WTC11 (cell line): ENCODE measurements at regions not wholly inside any gene's neighbourhood (a gene's known extent, or its start where the extent isn't known, plus 50 kb on each side); places are given as distances from the start of the nearest gene placed in this dataset.

Source experiments
- CBFB ChIP-seq: sonication (generic); formaldehyde crosslinking; IDR thresholded peaks from 2 replicates; pipeline ENCODE4 v1.8.1; 2022; ENCODE audit warnings: mild to moderate bottlenecking, low read depth, missing genetic modification reagents
- ELF4 ChIP-seq: sonication (generic); formaldehyde crosslinking; IDR thresholded peaks from 2 replicates; pipeline ENCODE4 v1.8.1; 2022; ENCODE audit warnings: low read depth, mild to moderate bottlenecking, moderate library complexity, missing genetic modification reagents
- EMX1 ChIP-seq: fragments of 250-450 bp; sonication (Bioruptor Pico); IDR thresholded peaks from 2 replicates; pipeline ENCODE4 v1.8.0; 2021; ENCODE audit warnings: mild to moderate bottlenecking
- FOXJ3 ChIP-seq: sonication (generic); formaldehyde crosslinking; IDR thresholded peaks from 2 replicates; pipeline ENCODE4 v1.9.0; 2021; ENCODE audit warnings: missing genetic modification reagents, mild to moderate bottlenecking, borderline replicate concordance
- JUN ChIP-seq: sonication (generic); formaldehyde crosslinking; IDR thresholded peaks from 2 replicates; pipeline ENCODE4 v1.8.0; 2023; ENCODE audit warnings: mild to moderate bottlenecking, missing genetic modification reagents
- RELA ChIP-seq: sonication (generic); formaldehyde crosslinking; IDR thresholded peaks from 2 replicates; pipeline ENCODE4 v1.8.1; 2022; ENCODE audit warnings: missing genetic modification reagents, mild to moderate bottlenecking, borderline replicate concordance
- ZNF232 ChIP-seq: sonication (generic); formaldehyde crosslinking; IDR thresholded peaks from 2 replicates; pipeline ENCODE4 v1.8.0; 2022; ENCODE audit warnings: mild to moderate bottlenecking, missing genetic modification reagents
- TF ChIP-seq, protein P1 (sequence below): fragments of 250-450 bp; sonication (Bioruptor Pico); IDR thresholded peaks from 2 replicates; pipeline ENCODE4 v1.9.0; 2021; ENCODE audit warnings: moderate library complexity, mild to moderate bottlenecking, inconsistent platforms, borderline replicate concordance
- TF ChIP-seq, protein P2 (sequence below): sonication (generic); formaldehyde crosslinking; IDR thresholded peaks from 2 replicates; pipeline ENCODE4 v1.8.0; 2022; ENCODE audit warnings: mild to moderate bottlenecking, missing genetic modification reagents
- TF ChIP-seq, protein P3 (sequence below): fragments of 200-600 bp; IDR thresholded peaks from 2 replicates; pipeline ENCODE4 v1.8.0; 2022; ENCODE audit warnings: antibody characterized with exemption
- TF ChIP-seq, protein P4 (sequence below): sonication (generic); formaldehyde crosslinking; IDR thresholded peaks from 2 replicates; pipeline ENCODE4 v1.8.1; 2022; ENCODE audit warnings: low read depth, missing genetic modification reagents, borderline replicate concordance
- TF ChIP-seq, protein P5 (sequence below): fragments of 250-450 bp; sonication (Bioruptor Pico); IDR thresholded peaks from 2 replicates; pipeline ENCODE4 v1.9.0; 2021; ENCODE audit warnings: mild to moderate bottlenecking

- TF ChIP-seq, protein P1, sequence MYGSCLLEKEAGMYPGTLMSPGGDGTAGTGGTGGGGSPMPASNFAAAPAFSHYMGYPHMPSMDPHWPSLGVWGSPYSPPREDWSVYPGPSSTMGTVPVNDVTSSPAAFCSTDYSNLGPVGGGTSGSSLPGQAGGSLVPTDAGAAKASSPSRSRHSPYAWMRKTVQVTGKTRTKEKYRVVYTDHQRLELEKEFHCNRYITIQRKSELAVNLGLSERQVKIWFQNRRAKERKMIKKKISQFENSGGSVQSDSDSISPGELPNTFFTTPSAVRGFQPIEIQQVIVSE (CRISPR knock-in tag): no peak
- no peak for TF ChIP-seq ELF4 (CRISPR knock-in tag)
- TF ChIP-seq, protein P2, sequence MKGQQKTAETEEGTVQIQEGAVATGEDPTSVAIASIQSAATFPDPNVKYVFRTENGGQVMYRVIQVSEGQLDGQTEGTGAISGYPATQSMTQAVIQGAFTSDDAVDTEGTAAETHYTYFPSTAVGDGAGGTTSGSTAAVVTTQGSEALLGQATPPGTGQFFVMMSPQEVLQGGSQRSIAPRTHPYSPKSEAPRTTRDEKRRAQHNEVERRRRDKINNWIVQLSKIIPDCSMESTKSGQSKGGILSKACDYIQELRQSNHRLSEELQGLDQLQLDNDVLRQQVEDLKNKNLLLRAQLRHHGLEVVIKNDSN (CRISPR knock-in tag): no peak
- TF ChIP-seq, protein P3, sequence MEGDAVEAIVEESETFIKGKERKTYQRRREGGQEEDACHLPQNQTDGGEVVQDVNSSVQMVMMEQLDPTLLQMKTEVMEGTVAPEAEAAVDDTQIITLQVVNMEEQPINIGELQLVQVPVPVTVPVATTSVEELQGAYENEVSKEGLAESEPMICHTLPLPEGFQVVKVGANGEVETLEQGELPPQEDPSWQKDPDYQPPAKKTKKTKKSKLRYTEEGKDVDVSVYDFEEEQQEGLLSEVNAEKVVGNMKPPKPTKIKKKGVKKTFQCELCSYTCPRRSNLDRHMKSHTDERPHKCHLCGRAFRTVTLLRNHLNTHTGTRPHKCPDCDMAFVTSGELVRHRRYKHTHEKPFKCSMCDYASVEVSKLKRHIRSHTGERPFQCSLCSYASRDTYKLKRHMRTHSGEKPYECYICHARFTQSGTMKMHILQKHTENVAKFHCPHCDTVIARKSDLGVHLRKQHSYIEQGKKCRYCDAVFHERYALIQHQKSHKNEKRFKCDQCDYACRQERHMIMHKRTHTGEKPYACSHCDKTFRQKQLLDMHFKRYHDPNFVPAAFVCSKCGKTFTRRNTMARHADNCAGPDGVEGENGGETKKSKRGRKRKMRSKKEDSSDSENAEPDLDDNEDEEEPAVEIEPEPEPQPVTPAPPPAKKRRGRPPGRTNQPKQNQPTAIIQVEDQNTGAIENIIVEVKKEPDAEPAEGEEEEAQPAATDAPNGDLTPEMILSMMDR: no peak
- TF ChIP-seq, protein P4, sequence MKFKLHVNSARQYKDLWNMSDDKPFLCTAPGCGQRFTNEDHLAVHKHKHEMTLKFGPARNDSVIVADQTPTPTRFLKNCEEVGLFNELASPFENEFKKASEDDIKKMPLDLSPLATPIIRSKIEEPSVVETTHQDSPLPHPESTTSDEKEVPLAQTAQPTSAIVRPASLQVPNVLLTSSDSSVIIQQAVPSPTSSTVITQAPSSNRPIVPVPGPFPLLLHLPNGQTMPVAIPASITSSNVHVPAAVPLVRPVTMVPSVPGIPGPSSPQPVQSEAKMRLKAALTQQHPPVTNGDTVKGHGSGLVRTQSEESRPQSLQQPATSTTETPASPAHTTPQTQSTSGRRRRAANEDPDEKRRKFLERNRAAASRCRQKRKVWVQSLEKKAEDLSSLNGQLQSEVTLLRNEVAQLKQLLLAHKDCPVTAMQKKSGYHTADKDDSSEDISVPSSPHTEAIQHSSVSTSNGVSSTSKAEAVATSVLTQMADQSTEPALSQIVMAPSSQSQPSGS (CRISPR knock-in tag): no peak
- TF ChIP-seq, protein P5, sequence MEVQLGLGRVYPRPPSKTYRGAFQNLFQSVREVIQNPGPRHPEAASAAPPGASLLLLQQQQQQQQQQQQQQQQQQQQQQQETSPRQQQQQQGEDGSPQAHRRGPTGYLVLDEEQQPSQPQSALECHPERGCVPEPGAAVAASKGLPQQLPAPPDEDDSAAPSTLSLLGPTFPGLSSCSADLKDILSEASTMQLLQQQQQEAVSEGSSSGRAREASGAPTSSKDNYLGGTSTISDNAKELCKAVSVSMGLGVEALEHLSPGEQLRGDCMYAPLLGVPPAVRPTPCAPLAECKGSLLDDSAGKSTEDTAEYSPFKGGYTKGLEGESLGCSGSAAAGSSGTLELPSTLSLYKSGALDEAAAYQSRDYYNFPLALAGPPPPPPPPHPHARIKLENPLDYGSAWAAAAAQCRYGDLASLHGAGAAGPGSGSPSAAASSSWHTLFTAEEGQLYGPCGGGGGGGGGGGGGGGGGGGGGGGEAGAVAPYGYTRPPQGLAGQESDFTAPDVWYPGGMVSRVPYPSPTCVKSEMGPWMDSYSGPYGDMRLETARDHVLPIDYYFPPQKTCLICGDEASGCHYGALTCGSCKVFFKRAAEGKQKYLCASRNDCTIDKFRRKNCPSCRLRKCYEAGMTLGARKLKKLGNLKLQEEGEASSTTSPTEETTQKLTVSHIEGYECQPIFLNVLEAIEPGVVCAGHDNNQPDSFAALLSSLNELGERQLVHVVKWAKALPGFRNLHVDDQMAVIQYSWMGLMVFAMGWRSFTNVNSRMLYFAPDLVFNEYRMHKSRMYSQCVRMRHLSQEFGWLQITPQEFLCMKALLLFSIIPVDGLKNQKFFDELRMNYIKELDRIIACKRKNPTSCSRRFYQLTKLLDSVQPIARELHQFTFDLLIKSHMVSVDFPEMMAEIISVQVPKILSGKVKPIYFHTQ: no peak
- no peak for TF ChIP-seq RELA (CRISPR knock-in tag)
- no peak for TF ChIP-seq JUN (CRISPR knock-in tag)
- no peak for TF ChIP-seq FOXJ3 (CRISPR knock-in tag)
- TF ChIP-seq EMX1 (CRISPR knock-in tag): no peak
- no peak for TF ChIP-seq CBFB
- no peak for TF ChIP-seq ZNF232 (CRISPR knock-in tag)
Observed at GRCh38 chr6:164905311-164905710, 404.1 kb downstream of the C6orf118 start.
